ENCODE measurements at regions not wholly inside any gene's neighbourhood (a gene's known extent, or its start where the extent isn't known, plus 50 kb on each side); places are given as distances from the start of the nearest gene placed in this dataset.

GRCh38 chr5:15234911-15235310, 265.1 kb upstream of the FBXL7 start:
- ChIA-PET POLR2A (ENCODE audit: partially characterized antibody) (no interaction called here), CTCF (ENCODE audit: partially characterized antibody) (interaction anchor here (1.2 kb wide), 1 partner anchor 20 kb away, joined by 4 read pairs; no protein-coding TSS in a partner anchor)
- no peak overlapping the region for H3K14ac ChIP-seq (ENCODE audit: insufficient read length)
- no peaks in the 10 kb centered on the region for H3K36me3 ChIP-seq (ENCODE audit: control insufficient read depth in 2 of 4, insufficient read depth in 4 of 4, low read length in 3 of 4)
- no peak overlapping the region for H4K5ac ChIP-seq (ENCODE audit: insufficient read length, low read depth, low read length)
- no peak overlapping the region for H3K27ac ChIP-seq (ENCODE audit: low read depth, low read length)
- H3K4me2 ChIP-seq (ENCODE audit: insufficient read depth in 1 of 2, low read depth in 2 of 2, low read length in 2 of 2) = no peak overlapping the region
- H3K18ac ChIP-seq (ENCODE audit: extremely low read depth, low read length) = no peak overlapping the region
- no peak overlapping the region for H2BK20ac ChIP-seq (ENCODE audit: low read length)
- H2BK15ac ChIP-seq (ENCODE audit: low read length) = no peak overlapping the region
- no peaks in the 10 kb centered on the region for H3K79me1 ChIP-seq (ENCODE audit: low read depth, low read length)
- H2AK5ac ChIP-seq (ENCODE audit: low read depth, low read length) = no peak overlapping the region
- WGBS, 2 experiments (ENCODE audit: extremely low coverage in 1 of 2, insufficient coverage in 1 of 2, insufficient read length in 1 of 2, insufficient replicate concordance in 2 of 2, low coverage in 1 of 2, low lambda C conversion rate in 2 of 2, missing lambda C conversion rate in 1 of 2) = 75% methylated on average over 1 of the region's 1 CpG; no CpG with 5 or more reads in 1 of the 2 experiments
- peak overlapping the region in 1 of 4 experiments; percentile 11; a peak in 1 of 8 replicates for H3K4me3 ChIP-seq (ENCODE audit: extremely low read depth in 1 of 4, insufficient read depth in 2 of 4, low read depth in 3 of 4, low read length in 4 of 4)
- no peak for FAIRE-seq
- H3K9ac ChIP-seq (replicated peaks in 1 of 4; ENCODE audit: extremely low read depth in 1 of 4, low read depth in 3 of 4, low read length in 3 of 4) = no peak overlapping the region
- H3K4ac ChIP-seq (replicated peaks; ENCODE audit: insufficient read length, low read depth, low read length) = no peak overlapping the region
- no peak overlapping the region for H2BK12ac ChIP-seq (ENCODE audit: low read depth, low read length)
- H2BK120ac ChIP-seq (replicated peaks; ENCODE audit: low read depth, low read length) = no peak overlapping the region
- H4K8ac ChIP-seq (ENCODE audit: extremely low read depth, insufficient read depth, low read length) = no peak overlapping the region
- no peaks in the 10 kb centered on the region; the same call in 1 of the 2 replicates for H3K23me2 ChIP-seq (ENCODE audit: low read depth, low read length)
- no peak for DNase-seq (ENCODE audit: low read depth in 1 of 2, low spot score in 2 of 2)
- no peak overlapping the region for H2BK5ac ChIP-seq (ENCODE audit: low read depth, low read length)
- no peaks in the 10 kb centered on the region for H3K27me3 ChIP-seq (replicated peaks in 1 of 4; ENCODE audit: control insufficient read depth in 3 of 4, extremely low read depth in 1 of 4, insufficient read depth in 3 of 4, low read length in 3 of 4)
- no peak overlapping the region for H4K91ac ChIP-seq (replicated peaks; ENCODE audit: insufficient read length, low read length)
- H3K79me2 ChIP-seq (ENCODE audit: control insufficient read depth in 1 of 2, insufficient read depth in 2 of 2, low read length in 2 of 2) = no peaks in the 10 kb centered on the region
- peaks cover 0 to 3% (median under 1%) of the 10 kb centered on the region in 4 experiments; a peak in 2 of 7 replicates for H3K4me1 ChIP-seq (replicated peaks in 1 of 4; ENCODE audit: control insufficient read depth in 3 of 4, insufficient read depth in 4 of 4, low read length in 3 of 4)
- no peak overlapping the region for H3K56ac ChIP-seq (replicated peaks; ENCODE audit: insufficient read length, low read depth, low read length)
- H4K20me1 ChIP-seq (replicated peaks in 1 of 2; ENCODE audit: control insufficient read depth in 1 of 2, insufficient read depth in 2 of 2, low read length in 2 of 2) = no peaks in the 10 kb centered on the region
- H3K9me3 ChIP-seq (ENCODE audit: insufficient read depth in 2 of 2, low read depth in 1 of 2, low read length in 1 of 2) = peaks cover 2% of the 10 kb centered on the region in 2 experiments; a peak in 1 of 4 replicates
- H3K23ac ChIP-seq (ENCODE audit: insufficient read length) = no peak overlapping the region
- no peak overlapping the region for H2AFZ ChIP-seq (ENCODE audit: low read length)
- no peak for TF ChIP-seq RBBP5 (IDR thresholded peaks at IDR 0.05; ENCODE audit: borderline replicate concordance, low read depth, low read length)
- no peak for TF ChIP-seq SIX5 (IDR thresholded peaks at IDR 0.05; ENCODE audit: low read depth, low read length)
- TF ChIP-seq RFX5 (IDR thresholded peaks at IDR 0.05; ENCODE audit: borderline replicate concordance, low read depth, low read length) = no peak
- no peak for TF ChIP-seq TAF7 (optimal IDR thresholded peaks at IDR 0.05; ENCODE audit: borderline replicate concordance, low read depth, low read length)
- no peak for TF ChIP-seq SAP30 (IDR thresholded peaks at IDR 0.05; ENCODE audit: insufficient read depth, insufficient replicate concordance, low read length)
- no peak for TF ChIP-seq HDAC2 (IDR thresholded peaks at IDR 0.05; ENCODE audit: borderline replicate concordance in 1 of 2, low read depth in 2 of 2, low read length in 2 of 2)
- no peak for TF ChIP-seq TAF1 (IDR thresholded peaks at IDR 0.05; ENCODE audit: low read depth, low read length)
- no peak for TF ChIP-seq ATF2 (IDR thresholded peaks at IDR 0.05; ENCODE audit: low read length)
- no peak for TF ChIP-seq SIN3A (conservative IDR thresholded peaks at IDR 0.05 in 1 of 2, IDR thresholded peaks at IDR 0.05 in 1 of 2; ENCODE audit: low read depth in 1 of 2, low read length in 2 of 2)
- no peak for TF ChIP-seq FOSL1 (IDR thresholded peaks at IDR 0.05; ENCODE audit: insufficient read depth, low read depth, low read length)
- no peak for TF ChIP-seq CREB1 (IDR thresholded peaks at IDR 0.05)
- TF ChIP-seq RNF2 (IDR thresholded peaks at IDR 0.05; ENCODE audit: borderline replicate concordance, low read depth, low read length, missing control alignments, poor library complexity, severe bottlenecking) = no peak

Measured in H1 (cell line).